Liver (tissue), 8 donors: ENCODE measurements at regions not wholly inside any gene's neighbourhood (a gene's known extent, or its start where the extent isn't known, plus 50 kb on each side); places are given as distances from the start of the nearest gene placed in this dataset.

Experiments
- DNase-seq: peaks from one replicate; pipeline ENCODE4 v3.0.0-alpha.2; 2017; ENCODE audit warnings: low spot score
- H3K27ac ChIP-seq, 2 donors: one replicate each; pipeline ENCODE4 v1.7.0; 2013; ENCODE audit warnings: inconsistent platforms in 2 of 2, low read length in 2 of 2, control low read depth in 1 of 2, low read depth in 1 of 2, mild to moderate bottlenecking in 1 of 2
- H3K27me3 ChIP-seq, 4 donors: one replicate each; pipeline versions ENCODE4 v1.6.1 to v1.7.0; 2013; ENCODE audit warnings: low read length in 3 of 4, inconsistent platforms in 1 of 4, mild to moderate bottlenecking in 1 of 4, moderate library complexity in 1 of 4; ENCODE audit not compliant: control insufficient read depth in 4 of 4, insufficient read depth in 4 of 4
- H3K36me3 ChIP-seq, 4 donors: one replicate each; pipeline versions ENCODE4 v1.6.1 to v1.7.0; 2013; ENCODE audit warnings: low read length in 3 of 4, mild to moderate bottlenecking in 3 of 4, low read depth in 1 of 4, moderate library complexity in 1 of 4; ENCODE audit not compliant: control insufficient read depth in 4 of 4, insufficient read depth in 3 of 4
- H3K4me1 ChIP-seq, 4 donors: one replicate each; pipeline versions ENCODE4 v1.6.1 to v1.7.0; 2013; ENCODE audit warnings: low read length in 3 of 4, mild to moderate bottlenecking in 3 of 4, moderate library complexity in 1 of 4; ENCODE audit not compliant: control insufficient read depth in 4 of 4, insufficient read depth in 4 of 4
- H3K4me3 ChIP-seq, 3 donors: one replicate each; pipeline versions ENCODE4 v1.6.1 to v1.7.0; 2013; ENCODE audit warnings: low read length in 3 of 3, control low read depth in 1 of 3, low read depth in 1 of 3, mild to moderate bottlenecking in 1 of 3
- H3K9ac ChIP-seq, 2 donors: one replicate each; pipeline ENCODE4 v1.7.0; 2013; ENCODE audit warnings: low read length in 2 of 2, mild to moderate bottlenecking in 2 of 2, moderate library complexity in 2 of 2, control low read depth in 1 of 2, low read depth in 1 of 2
- H3K9me3 ChIP-seq, 4 donors: one replicate each; pipeline versions ENCODE4 v1.6.1 to v1.7.0; 2013; ENCODE audit warnings: low read length in 3 of 4; ENCODE audit not compliant: control insufficient read depth in 4 of 4
- EGR1 ChIP-seq, 2 donors: IDR thresholded peaks; 2 replicates each; pipeline ENCODE4 v1.6.1; 2016 to 2018; ENCODE audit warnings: antibody characterized with exemption in 2 of 2, low read depth in 2 of 2
- FOXA1 ChIP-seq: IDR thresholded peaks from 2 replicates; pipeline ENCODE4 v1.6.1; 2016; ENCODE audit warnings: antibody characterized with exemption
- FOXA2 ChIP-seq: IDR thresholded peaks from 2 replicates; pipeline ENCODE4 v1.6.1; 2016; ENCODE audit warnings: antibody characterized with exemption
- GABPA ChIP-seq, 2 donors: IDR thresholded peaks in 1 of 2; conservative IDR thresholded peaks in 1 of 2; 2 replicates each; pipeline ENCODE4 v1.6.1; 2016; ENCODE audit warnings: antibody characterized with exemption in 2 of 2, mild to moderate bottlenecking in 1 of 2, moderate library complexity in 1 of 2
- HNF4A ChIP-seq, 2 donors: conservative IDR thresholded peaks; 2 replicates each; pipeline ENCODE4 v1.6.1; 2016; ENCODE audit warnings: antibody characterized with exemption in 2 of 2, mild to moderate bottlenecking in 2 of 2
- HNF4G ChIP-seq: IDR thresholded peaks from 2 replicates; pipeline ENCODE4 v1.6.1; 2016; ENCODE audit warnings: antibody characterized with exemption
- JUND ChIP-seq, 2 donors: IDR thresholded peaks; 2 replicates each; pipeline ENCODE4 v1.6.1; 2016; ENCODE audit warnings: antibody characterized with exemption in 2 of 2
- NR2F2 ChIP-seq: IDR thresholded peaks from 2 replicates; pipeline ENCODE4 v1.6.1; 2016; ENCODE audit warnings: antibody characterized with exemption
- RAD21 ChIP-seq, 2 donors: IDR thresholded peaks; 2 replicates each; pipeline ENCODE4 v1.6.1; 2016; ENCODE audit warnings: antibody characterized with exemption in 2 of 2, mild to moderate bottlenecking in 2 of 2
- REST ChIP-seq: IDR thresholded peaks from 2 replicates; pipeline ENCODE4 v1.6.1; 2016; ENCODE audit warnings: antibody characterized with exemption, mild to moderate bottlenecking
- RXRA ChIP-seq, 2 donors: IDR thresholded peaks; 2 replicates each; pipeline ENCODE4 v1.6.1; 2017 to 2018; ENCODE audit warnings: antibody characterized with exemption in 2 of 2, mild to moderate bottlenecking in 1 of 2
- SP1 ChIP-seq: IDR thresholded peaks from 2 replicates; pipeline ENCODE4 v1.6.1; 2018; ENCODE audit warnings: antibody characterized with exemption, mild to moderate bottlenecking
- TAF1 ChIP-seq: conservative IDR thresholded peaks from 2 replicates; pipeline ENCODE4 v1.6.1; 2016; ENCODE audit warnings: antibody characterized with exemption, mild to moderate bottlenecking
- YY1 ChIP-seq: IDR thresholded peaks from 2 replicates; pipeline ENCODE4 v1.6.1; 2016; ENCODE audit warnings: antibody characterized with exemption, mild to moderate bottlenecking
- WGBS: extraction: QIAGEN DNeasy Blood & Tissue Kit; methylation state at CpG from one replicate; pipeline ENCODE4 v1.1.7; 2013; 5-methylcytosine and 5-hydroxymethylcytosine counted together
- TF ChIP-seq, protein P1 (sequence below): fragments of 150-350 bp; IDR thresholded peaks from 2 replicates; pipeline ENCODE4 v1.5.1; 2017; ENCODE audit warnings: improper control_type of control experiment, low read depth, low read length; ENCODE audit not compliant: missing input control
- TF ChIP-seq, protein P2 (sequence below): IDR thresholded peaks from 2 replicates; pipeline ENCODE4 v1.6.1; 2016; ENCODE audit warnings: antibody characterized with exemption
- TF ChIP-seq, protein P3 (sequence below): IDR thresholded peaks from 2 replicates; pipeline ENCODE4 v1.6.1; 2016; ENCODE audit warnings: antibody characterized with exemption
- TF ChIP-seq, protein P4 (sequence below): IDR thresholded peaks from 2 replicates; pipeline ENCODE4 v1.6.1; 2016; ENCODE audit warnings: antibody characterized with exemption
- donor health status: healthy.
- donor health status: healthy.
- donor health status: healthy.
- donor health status: healthy.
- donor health status: healthy.

DNA sequence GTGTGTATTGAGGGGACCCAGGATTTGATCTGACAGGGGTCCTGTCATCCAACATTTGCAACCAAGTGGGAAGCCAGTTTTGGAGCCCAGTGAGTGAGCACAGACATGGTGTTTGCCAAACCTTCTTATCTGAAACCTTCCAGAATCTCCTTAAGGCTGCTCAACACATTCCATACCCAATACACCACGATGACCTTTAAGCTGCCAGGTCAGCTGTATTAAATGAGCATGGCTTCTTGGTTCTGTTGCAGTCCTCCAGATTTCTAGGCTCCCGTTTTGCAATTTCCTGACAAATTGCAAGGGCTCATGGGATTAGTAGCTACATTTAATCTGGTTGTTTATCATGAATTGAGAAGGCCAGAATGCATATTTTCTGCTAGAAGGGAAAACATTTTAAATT is 124.2 kb upstream of the ATP10B start:
- no peak for DNase-seq
- WGBS = 62% methylated on average over 2 of the region's 2 CpGs
- H3K4me3 ChIP-seq = no peak overlapping the region
- H3K36me3 ChIP-seq = no peaks in the 10 kb centered on the region
- H3K27me3 ChIP-seq = no peaks in the 10 kb centered on the region
- no peak overlapping the region for H3K9ac ChIP-seq
- no peaks in the 10 kb centered on the region for H3K9me3 ChIP-seq
- no peaks in the 10 kb centered on the region for H3K4me1 ChIP-seq
- H3K27ac ChIP-seq = no peak overlapping the region
- no peak for TF ChIP-seq RAD21 (IDR thresholded peaks at IDR 0.05)
- TF ChIP-seq HNF4G = no peak
- TF ChIP-seq, protein P1, sequence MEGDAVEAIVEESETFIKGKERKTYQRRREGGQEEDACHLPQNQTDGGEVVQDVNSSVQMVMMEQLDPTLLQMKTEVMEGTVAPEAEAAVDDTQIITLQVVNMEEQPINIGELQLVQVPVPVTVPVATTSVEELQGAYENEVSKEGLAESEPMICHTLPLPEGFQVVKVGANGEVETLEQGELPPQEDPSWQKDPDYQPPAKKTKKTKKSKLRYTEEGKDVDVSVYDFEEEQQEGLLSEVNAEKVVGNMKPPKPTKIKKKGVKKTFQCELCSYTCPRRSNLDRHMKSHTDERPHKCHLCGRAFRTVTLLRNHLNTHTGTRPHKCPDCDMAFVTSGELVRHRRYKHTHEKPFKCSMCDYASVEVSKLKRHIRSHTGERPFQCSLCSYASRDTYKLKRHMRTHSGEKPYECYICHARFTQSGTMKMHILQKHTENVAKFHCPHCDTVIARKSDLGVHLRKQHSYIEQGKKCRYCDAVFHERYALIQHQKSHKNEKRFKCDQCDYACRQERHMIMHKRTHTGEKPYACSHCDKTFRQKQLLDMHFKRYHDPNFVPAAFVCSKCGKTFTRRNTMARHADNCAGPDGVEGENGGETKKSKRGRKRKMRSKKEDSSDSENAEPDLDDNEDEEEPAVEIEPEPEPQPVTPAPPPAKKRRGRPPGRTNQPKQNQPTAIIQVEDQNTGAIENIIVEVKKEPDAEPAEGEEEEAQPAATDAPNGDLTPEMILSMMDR = no peak
- no peak for TF ChIP-seq REST
- TF ChIP-seq, protein P2, sequence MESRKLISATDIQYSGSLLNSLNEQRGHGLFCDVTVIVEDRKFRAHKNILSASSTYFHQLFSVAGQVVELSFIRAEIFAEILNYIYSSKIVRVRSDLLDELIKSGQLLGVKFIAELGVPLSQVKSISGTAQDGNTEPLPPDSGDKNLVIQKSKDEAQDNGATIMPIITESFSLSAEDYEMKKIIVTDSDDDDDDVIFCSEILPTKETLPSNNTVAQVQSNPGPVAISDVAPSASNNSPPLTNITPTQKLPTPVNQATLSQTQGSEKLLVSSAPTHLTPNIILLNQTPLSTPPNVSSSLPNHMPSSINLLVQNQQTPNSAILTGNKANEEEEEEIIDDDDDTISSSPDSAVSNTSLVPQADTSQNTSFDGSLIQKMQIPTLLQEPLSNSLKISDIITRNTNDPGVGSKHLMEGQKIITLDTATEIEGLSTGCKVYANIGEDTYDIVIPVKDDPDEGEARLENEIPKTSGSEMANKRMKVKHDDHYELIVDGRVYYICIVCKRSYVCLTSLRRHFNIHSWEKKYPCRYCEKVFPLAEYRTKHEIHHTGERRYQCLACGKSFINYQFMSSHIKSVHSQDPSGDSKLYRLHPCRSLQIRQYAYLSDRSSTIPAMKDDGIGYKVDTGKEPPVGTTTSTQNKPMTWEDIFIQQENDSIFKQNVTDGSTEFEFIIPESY = no peak
- TF ChIP-seq JUND (IDR thresholded peaks at IDR 0.05) = no peak
- no peak for TF ChIP-seq FOXA1
- TF ChIP-seq RXRA (IDR thresholded peaks at IDR 0.05) = no peak
- TF ChIP-seq SP1 = no peak
- TF ChIP-seq HNF4A (conservative IDR thresholded peaks at IDR 0.05) = no peak
- no peak for TF ChIP-seq FOXA2
- no peak for TF ChIP-seq TAF1
- TF ChIP-seq GABPA (IDR thresholded peaks at IDR 0.05 in 1 of 2, conservative IDR thresholded peaks at IDR 0.05 in 1 of 2) = no peak
- TF ChIP-seq YY1 = no peak
- TF ChIP-seq, protein P3, sequence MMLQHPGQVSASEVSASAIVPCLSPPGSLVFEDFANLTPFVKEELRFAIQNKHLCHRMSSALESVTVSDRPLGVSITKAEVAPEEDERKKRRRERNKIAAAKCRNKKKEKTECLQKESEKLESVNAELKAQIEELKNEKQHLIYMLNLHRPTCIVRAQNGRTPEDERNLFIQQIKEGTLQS = no peak
- TF ChIP-seq EGR1 (IDR thresholded peaks at IDR 0.05; ENCODE audit: low read depth in 2 of 2) = no peak
- TF ChIP-seq, protein P4, sequence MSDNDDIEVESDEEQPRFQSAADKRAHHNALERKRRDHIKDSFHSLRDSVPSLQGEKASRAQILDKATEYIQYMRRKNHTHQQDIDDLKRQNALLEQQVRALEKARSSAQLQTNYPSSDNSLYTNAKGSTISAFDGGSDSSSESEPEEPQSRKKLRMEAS = no peak
- TF ChIP-seq NR2F2 = no peak
